ENCODE measurements at regions not wholly inside any gene's neighbourhood (a gene's known extent, or its start where the extent isn't known, plus 50 kb on each side); places are given as distances from the start of the nearest gene placed in this dataset.

DNA sequence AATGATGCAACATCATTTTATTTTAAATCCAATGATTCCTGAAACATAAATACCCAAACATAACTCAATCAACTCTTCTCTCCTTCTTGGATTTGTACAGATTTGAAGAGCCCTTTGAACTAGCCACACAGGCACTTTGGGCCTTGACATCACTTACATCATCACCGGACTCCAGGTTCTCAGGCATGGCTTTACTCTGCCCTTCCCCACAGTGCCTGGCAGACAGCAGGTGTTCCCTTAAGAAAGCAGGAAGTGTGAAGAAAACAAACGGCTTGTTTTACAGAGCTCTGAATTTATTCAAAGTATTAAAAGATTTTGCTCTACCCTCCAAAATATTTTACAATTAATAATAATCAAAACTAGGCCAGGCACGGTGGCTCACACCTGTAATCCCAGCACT, 54.8 kb upstream of the GCM1 start:
- TF ChIP-seq, protein P1, sequence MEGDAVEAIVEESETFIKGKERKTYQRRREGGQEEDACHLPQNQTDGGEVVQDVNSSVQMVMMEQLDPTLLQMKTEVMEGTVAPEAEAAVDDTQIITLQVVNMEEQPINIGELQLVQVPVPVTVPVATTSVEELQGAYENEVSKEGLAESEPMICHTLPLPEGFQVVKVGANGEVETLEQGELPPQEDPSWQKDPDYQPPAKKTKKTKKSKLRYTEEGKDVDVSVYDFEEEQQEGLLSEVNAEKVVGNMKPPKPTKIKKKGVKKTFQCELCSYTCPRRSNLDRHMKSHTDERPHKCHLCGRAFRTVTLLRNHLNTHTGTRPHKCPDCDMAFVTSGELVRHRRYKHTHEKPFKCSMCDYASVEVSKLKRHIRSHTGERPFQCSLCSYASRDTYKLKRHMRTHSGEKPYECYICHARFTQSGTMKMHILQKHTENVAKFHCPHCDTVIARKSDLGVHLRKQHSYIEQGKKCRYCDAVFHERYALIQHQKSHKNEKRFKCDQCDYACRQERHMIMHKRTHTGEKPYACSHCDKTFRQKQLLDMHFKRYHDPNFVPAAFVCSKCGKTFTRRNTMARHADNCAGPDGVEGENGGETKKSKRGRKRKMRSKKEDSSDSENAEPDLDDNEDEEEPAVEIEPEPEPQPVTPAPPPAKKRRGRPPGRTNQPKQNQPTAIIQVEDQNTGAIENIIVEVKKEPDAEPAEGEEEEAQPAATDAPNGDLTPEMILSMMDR (IDR thresholded peaks at IDR 0.05), result no peak
- ATAC-seq (peak; percentile 80), DNase-seq (no peak)
- no peaks in the 10 kb centered on the region for H3K27me3 ChIP-seq
- H3K4me3 ChIP-seq, result no peak overlapping the region
- no peaks in the 10 kb centered on the region for H3K36me3 ChIP-seq
- H3K9me3 ChIP-seq, result no peaks in the 10 kb centered on the region
- H3K4me1 ChIP-seq, result no peaks in the 10 kb centered on the region
- intact Hi-C loops (cut with DNase I), result no loop called here
- no peak overlapping the region for H3K27ac ChIP-seq

DNA sequence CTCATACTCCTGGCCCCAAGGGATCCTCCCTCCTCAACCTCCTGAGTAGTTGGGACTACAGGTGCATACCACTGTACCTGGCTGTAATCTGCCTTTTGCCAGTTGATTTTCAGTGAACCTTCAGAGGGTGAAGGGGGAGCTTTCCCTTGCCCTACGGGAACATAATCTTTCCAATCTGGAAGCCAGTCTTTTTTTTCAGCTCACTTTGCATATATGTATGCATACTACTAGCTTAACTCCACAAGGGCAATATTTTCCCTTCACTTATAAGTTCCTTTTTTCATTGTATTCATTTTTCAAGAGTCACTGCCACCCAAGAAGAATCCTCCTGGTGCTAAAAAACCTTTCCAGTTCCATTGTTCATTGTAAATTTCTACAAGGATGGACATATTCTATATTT, 53.4 kb upstream of the GCM1 start:
- Histone ChIP-seq H3K36me3 (no peaks in the 10 kb centered on the region), H3K9me3 (no peaks in the 10 kb centered on the region), H3K4me1 (no peaks in the 10 kb centered on the region), H3K27ac (no peak overlapping the region), H3K27me3 (no peaks in the 10 kb centered on the region), H3K4me3 (no peak overlapping the region)
- no peak for ATAC-seq
- DNase-seq, result no peak
- TF ChIP-seq, protein P1 (IDR thresholded peaks at IDR 0.05), result no peak
- intact Hi-C loops (cut with DNase I), result no loop called here

DNA sequence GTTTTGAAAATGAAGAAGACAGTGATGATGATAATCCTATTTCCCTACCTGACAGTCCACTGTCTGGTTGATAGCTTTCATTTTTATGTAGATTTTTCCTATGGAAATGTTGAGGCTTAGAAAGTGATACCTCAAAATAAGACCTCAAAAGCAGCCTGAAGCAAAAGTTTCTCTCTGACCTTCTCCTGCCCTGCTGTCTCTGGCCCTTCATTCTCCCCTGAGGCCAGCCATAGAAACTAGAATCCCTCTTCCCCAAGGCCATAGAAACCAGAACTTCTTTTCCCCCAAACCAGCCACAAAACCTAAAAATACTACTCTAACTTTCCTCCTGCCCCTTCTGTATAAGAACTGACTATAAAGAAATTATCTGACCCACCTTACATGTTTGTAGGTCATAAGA, 52.6 kb upstream of the GCM1 start:
- DNase-seq (no peak), ATAC-seq (no peak)
- H3K27ac ChIP-seq, result no peak overlapping the region
- H3K27me3 ChIP-seq, result no peaks in the 10 kb centered on the region
- H3K36me3 ChIP-seq, result no peaks in the 10 kb centered on the region
- H3K4me3 ChIP-seq, result no peak overlapping the region
- H3K9me3 ChIP-seq, result no peaks in the 10 kb centered on the region
- intact Hi-C loops (cut with DNase I), result no loop called here
- TF ChIP-seq, protein P1 (IDR thresholded peaks at IDR 0.05), result no peak
- H3K4me1 ChIP-seq, result no peaks in the 10 kb centered on the region

- no peak for DNase-seq
- Histone ChIP-seq H3K27ac (no peak overlapping the region), H3K36me3 (no peaks in the 10 kb centered on the region), H3K9me3 (no peaks in the 10 kb centered on the region), H3K27me3 (no peaks in the 10 kb centered on the region), H3K4me3 (no peak overlapping the region), H3K4me1 (no peaks in the 10 kb centered on the region)
- no peak for ATAC-seq
- TF ChIP-seq, protein P1 (IDR thresholded peaks at IDR 0.05), result no peak
- intact Hi-C loops (cut with DNase I), result no loop called here
These were observed 51.1 kb upstream of the GCM1 start for GRCh38 chr6:53199765-53200164.

GRCh38 chr6:53199156-53199555, 50.5 kb upstream of the GCM1 start:
- ATAC-seq (no peak), DNase-seq (no peak)
- no peak overlapping the region for H3K27ac ChIP-seq
- no peak overlapping the region for H3K4me3 ChIP-seq
- H3K9me3 ChIP-seq, result no peaks in the 10 kb centered on the region
- TF ChIP-seq, protein P1 (IDR thresholded peaks at IDR 0.05), result no peak
- intact Hi-C loops (cut with DNase I), result no loop called here
- no peaks in the 10 kb centered on the region for H3K4me1 ChIP-seq
- no peaks in the 10 kb centered on the region for H3K27me3 ChIP-seq
- no peaks in the 10 kb centered on the region for H3K36me3 ChIP-seq
